Panc1 (cell line): ENCODE measurements at regions not wholly inside any gene's neighbourhood (a gene's known extent, or its start where the extent isn't known, plus 50 kb on each side); places are given as distances from the start of the nearest gene placed in this dataset.

Experiments
- ATAC-seq: fragments of 200-7000 bp; cut with Tn5 transposase; 2 replicates; pipeline ENCODE4 v1.9.1; 2020; ENCODE audit warnings: mild to moderate bottlenecking, moderate library complexity
- BruUV-seq: library from RNA; stranded (reverse); fragments of 400-500 nt; replicated peaks from 2 replicates; lab custom pipeline; 2021; lab: Mats Ljungman, UMichigan
- CTCF ChIA-PET: fragments of 300-600 bp; sonication (Branson Sonifier 250); formaldehyde crosslinking; loops from one replicate; lab custom pipeline; 2022; ENCODE audit warnings: antibody characterized with exemption; lab: Charles Lee
- POLR2A ChIA-PET: fragments of 300-600 bp; sonication (Branson Sonifier 250); formaldehyde crosslinking; loops from one replicate; lab custom pipeline; 2022; ENCODE audit warnings: antibody characterized with exemption; lab: Charles Lee
- DNase-seq: peaks from one replicate; pipeline ENCODE4 v3.0.0-alpha.2; 2010; ENCODE audit warnings: low read depth, low spot score
- H3K27ac ChIP-seq: 2 replicates; pipeline ENCODE4 v1.5.1; 2011; ENCODE audit warnings: mild to moderate bottlenecking, low read length, inconsistent platforms
- H3K27me3 ChIP-seq: fragments of 200-500 bp; sonication (Bioruptor generic); 2 replicates; pipeline ENCODE4 v1.6.0; 2014; ENCODE audit warnings: low read length, inconsistent platforms; ENCODE audit not compliant: control insufficient read depth, insufficient read depth
- H3K36me3 ChIP-seq: fragments of 200-500 bp; sonication (Bioruptor generic); 2 replicates; pipeline ENCODE4 v1.5.1; 2014; ENCODE audit warnings: inconsistent platforms, mild to moderate bottlenecking, low read length, moderate library complexity; ENCODE audit not compliant: control insufficient read depth, insufficient read depth
- H3K4me1 ChIP-seq: 2 replicates; pipeline ENCODE4 v1.5.1; 2011; ENCODE audit warnings: inconsistent platforms, mild to moderate bottlenecking, low read length, moderate library complexity; ENCODE audit not compliant: control insufficient read depth, insufficient read depth
- H3K4me3 ChIP-seq, 2 experiments: 2 replicates each; pipeline ENCODE4 v1.5.1; 2011 to 2012; ENCODE audit warnings: low read depth in 2 of 2, low read length in 2 of 2, mild to moderate bottlenecking in 2 of 2, inconsistent platforms in 1 of 2, moderate library complexity in 1 of 2
- H3K9me3 ChIP-seq: fragments of 200-500 bp; sonication (Bioruptor generic); 2 replicates; pipeline ENCODE4 v1.5.1; 2014; ENCODE audit warnings: low read depth, mild to moderate bottlenecking, inconsistent platforms, low read length, moderate library complexity; ENCODE audit not compliant: control insufficient read depth, insufficient read depth
- CTCF ChIP-seq: fragments of 450-650 bp; IDR thresholded peaks from 2 replicates; pipeline ENCODE4 v1.5.1; 2017; ENCODE audit warnings: mild to moderate bottlenecking
- POLR2AphosphoS5 ChIP-seq: IDR thresholded peaks from 2 replicates; pipeline ENCODE4 v1.6.1; 2012; ENCODE audit warnings: mild to moderate bottlenecking, low read depth, low read length, moderate library complexity
- REST ChIP-seq, 2 experiments: IDR thresholded peaks; 2 replicates each; pipeline ENCODE4 v1.6.1; 2011 to 2012; ENCODE audit warnings: low read depth in 2 of 2, control low read depth in 1 of 2, low read length in 1 of 2, mild to moderate bottlenecking in 1 of 2, moderate library complexity in 1 of 2; ENCODE audit not compliant: insufficient read depth in 1 of 2
- SIN3A ChIP-seq: IDR thresholded peaks from 2 replicates; pipeline ENCODE4 v1.6.1; 2012; ENCODE audit warnings: low read depth, mild to moderate bottlenecking, low read length, moderate library complexity, borderline replicate concordance; ENCODE audit not compliant: insufficient read depth
- TCF7L2 ChIP-seq: IDR thresholded peaks from 2 replicates; pipeline ENCODE4 v1.6.1; 2011; ENCODE audit warnings: mild to moderate bottlenecking, low read depth, low read length, inconsistent platforms
- in situ Hi-C: cut with HindIII; loops from 2 replicates; pipeline ENCODE4 v1.10.0; 2016; ENCODE audit warnings: low sequenced_read_pairs, low pct_unique_long_range_greater_than_20kb
- intact Hi-C: fragments of 100-400 bp; cut with micrococcal nuclease; formaldehyde crosslinking; loops from one replicate; pipeline ENCODE4 v1.10.0; 2022; ENCODE audit not compliant: unreplicated experiment

GRCh38 chr12:107233551-107233950 lies 140.2 kb upstream of the CRY1 start:
- in situ Hi-C loops (no loop called here), intact Hi-C loops (no loop called here)

GRCh38 chr12:107235600-107235999 lies 142.3 kb upstream of the CRY1 start:
- CTCF ChIA-PET = no interaction called here
- Histone ChIP-seq H3K9me3 (no peaks in the 10 kb centered on the region), H3K4me1 (no peaks in the 10 kb centered on the region), H3K27me3 (peaks cover 13% of the 10 kb centered on the region), H3K36me3 (no peaks in the 10 kb centered on the region), H3K27ac (no peak overlapping the region), H3K4me3 (no peak overlapping the region)
- TF ChIP-seq SIN3A = no peak
- TF ChIP-seq CTCF = no peak
- no peak for TF ChIP-seq REST (IDR thresholded peaks at IDR 0.05; ENCODE audit: insufficient read depth in 1 of 2, low read depth in 2 of 2, low read length in 1 of 2)
- TF ChIP-seq TCF7L2 = no peak
- TF ChIP-seq POLR2AphosphoS5 = no peak
- intact Hi-C loops = no loop called here
- POLR2A ChIA-PET = no interaction called here
- BruUV-seq = no TSS peak
- ATAC-seq (no peak), DNase-seq (no peak)
- in situ Hi-C loops = no loop called here

More at GRCh38 chr12:107233551-107233950, 140.2 kb upstream of the CRY1 start:
- no peak for ATAC-seq
- no peak for DNase-seq
- Histone ChIP-seq H3K4me3 (no peak overlapping the region), H3K9me3 (no peaks in the 10 kb centered on the region), H3K27me3 (peaks cover 13% of the 10 kb centered on the region), H3K27ac (no peak overlapping the region), H3K4me1 (no peaks in the 10 kb centered on the region), H3K36me3 (no peaks in the 10 kb centered on the region)
- no TSS peak for BruUV-seq
- ChIA-PET POLR2A (no interaction called here), CTCF (no interaction called here)
- TF ChIP-seq POLR2AphosphoS5 (no peak), TCF7L2 (no peak), SIN3A (no peak), CTCF (no peak), REST (IDR thresholded peaks at IDR 0.05; ENCODE audit: insufficient read depth in 1 of 2, low read depth in 2 of 2, low read length in 1 of 2) (no peak)
